HL-60 (cell line): ENCODE measurements at regions not wholly inside any gene's neighbourhood (a gene's known extent, or its start where the extent isn't known, plus 50 kb on each side); places are given as distances from the start of the nearest gene placed in this dataset.

Experiments
- DNase-seq, 2 experiments: peaks; one replicate each; pipeline ENCODE4 v3.0.0-alpha.2; 2010 to 2020; ENCODE audit warnings: low read depth in 1 of 2, low spot score in 1 of 2
- H3K27ac ChIP-seq: fragments of 250-450 bp; sonication (Bioruptor Pico); replicated peaks from 2 replicates; pipeline ENCODE4 v1.5.1; 2020; ENCODE audit warnings: mild to moderate bottlenecking, moderate library complexity
- H3K27me3 ChIP-seq: fragments of 250-450 bp; sonication (Bioruptor Pico); 2 replicates; pipeline ENCODE4 v1.5.1; 2021; ENCODE audit warnings: mild to moderate bottlenecking, moderate library complexity; ENCODE audit not compliant: insufficient read depth, poor library complexity, severe bottlenecking
- H3K4me3 ChIP-seq: replicated peaks from 2 replicates; pipeline ENCODE4 v1.5.1; 2011; ENCODE audit warnings: mild to moderate bottlenecking, control low read depth, low read length; ENCODE audit not compliant: insufficient read depth
- GABPA ChIP-seq: IDR thresholded peaks from 2 replicates; pipeline ENCODE4 v1.6.1; 2012; ENCODE audit warnings: low read depth
- POLR2AphosphoS5 ChIP-seq: IDR thresholded peaks from 2 replicates; pipeline ENCODE4 v1.6.1; 2012; ENCODE audit warnings: low read depth
- REST ChIP-seq: IDR thresholded peaks from 2 replicates; pipeline ENCODE4 v1.6.1; 2012; ENCODE audit warnings: low read depth; ENCODE audit not compliant: insufficient replicate concordance
- SPI1 ChIP-seq: IDR thresholded peaks from 2 replicates; pipeline ENCODE4 v1.6.1; 2012; ENCODE audit warnings: low read depth, mild to moderate bottlenecking, borderline replicate concordance
- TF ChIP-seq, protein P1 (sequence below): IDR thresholded peaks from one replicate; pipeline ENCODE4 v1.5.1; 2011; ENCODE audit warnings: low read length, control low read depth, inconsistent platforms; ENCODE audit not compliant: insufficient read depth

DNA sequence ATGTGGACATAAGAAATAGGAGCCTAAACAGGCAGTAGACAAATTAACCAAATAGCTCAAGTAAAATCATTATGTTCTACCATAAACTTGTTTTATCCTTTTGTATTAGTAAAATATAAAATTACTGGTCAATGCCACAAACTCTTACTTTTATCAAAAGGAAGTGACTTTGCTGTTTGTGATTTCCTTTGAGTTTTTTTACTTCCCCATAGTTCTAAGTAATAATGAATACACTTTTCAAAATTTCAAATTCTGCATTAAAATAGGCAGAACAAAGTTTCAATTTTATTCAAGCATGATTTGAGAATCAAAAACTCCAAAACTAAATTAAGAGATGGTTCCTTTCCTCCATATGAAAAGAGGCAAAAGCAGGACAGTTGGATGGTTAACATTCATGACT, 139.7 kb upstream of the ABCB5 start:
- no peak for DNase-seq
- no peak overlapping the region for H3K4me3 ChIP-seq
- no peaks in the 10 kb centered on the region for H3K27me3 ChIP-seq
- H3K27ac ChIP-seq, result no peak overlapping the region
- TF ChIP-seq REST, result no peak
- TF ChIP-seq SPI1, result peak; percentile 2; the same call in 1 of the 2 replicates

GRCh38 chr7:20477067-20477466, 138.4 kb upstream of the ABCB5 start:
- TF ChIP-seq GABPA (no peak), POLR2AphosphoS5 (no peak)
- no peaks in the 10 kb centered on the region for H3K27me3 ChIP-seq
- H3K4me3 ChIP-seq, result no peak overlapping the region
- DNase-seq, result no peak
- no peak overlapping the region for H3K27ac ChIP-seq

GRCh38 chr7:20479706-20480105, 135.8 kb upstream of the ABCB5 start:
- no peak overlapping the region for H3K4me3 ChIP-seq
- DNase-seq, result no peak
- TF ChIP-seq GABPA, result no peak
- TF ChIP-seq, protein P1, sequence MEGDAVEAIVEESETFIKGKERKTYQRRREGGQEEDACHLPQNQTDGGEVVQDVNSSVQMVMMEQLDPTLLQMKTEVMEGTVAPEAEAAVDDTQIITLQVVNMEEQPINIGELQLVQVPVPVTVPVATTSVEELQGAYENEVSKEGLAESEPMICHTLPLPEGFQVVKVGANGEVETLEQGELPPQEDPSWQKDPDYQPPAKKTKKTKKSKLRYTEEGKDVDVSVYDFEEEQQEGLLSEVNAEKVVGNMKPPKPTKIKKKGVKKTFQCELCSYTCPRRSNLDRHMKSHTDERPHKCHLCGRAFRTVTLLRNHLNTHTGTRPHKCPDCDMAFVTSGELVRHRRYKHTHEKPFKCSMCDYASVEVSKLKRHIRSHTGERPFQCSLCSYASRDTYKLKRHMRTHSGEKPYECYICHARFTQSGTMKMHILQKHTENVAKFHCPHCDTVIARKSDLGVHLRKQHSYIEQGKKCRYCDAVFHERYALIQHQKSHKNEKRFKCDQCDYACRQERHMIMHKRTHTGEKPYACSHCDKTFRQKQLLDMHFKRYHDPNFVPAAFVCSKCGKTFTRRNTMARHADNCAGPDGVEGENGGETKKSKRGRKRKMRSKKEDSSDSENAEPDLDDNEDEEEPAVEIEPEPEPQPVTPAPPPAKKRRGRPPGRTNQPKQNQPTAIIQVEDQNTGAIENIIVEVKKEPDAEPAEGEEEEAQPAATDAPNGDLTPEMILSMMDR, result no peak
- TF ChIP-seq REST, result no peak
- no peak for TF ChIP-seq SPI1
- TF ChIP-seq POLR2AphosphoS5, result no peak
- no peak overlapping the region for H3K27ac ChIP-seq
- no peaks in the 10 kb centered on the region for H3K27me3 ChIP-seq

DNA sequence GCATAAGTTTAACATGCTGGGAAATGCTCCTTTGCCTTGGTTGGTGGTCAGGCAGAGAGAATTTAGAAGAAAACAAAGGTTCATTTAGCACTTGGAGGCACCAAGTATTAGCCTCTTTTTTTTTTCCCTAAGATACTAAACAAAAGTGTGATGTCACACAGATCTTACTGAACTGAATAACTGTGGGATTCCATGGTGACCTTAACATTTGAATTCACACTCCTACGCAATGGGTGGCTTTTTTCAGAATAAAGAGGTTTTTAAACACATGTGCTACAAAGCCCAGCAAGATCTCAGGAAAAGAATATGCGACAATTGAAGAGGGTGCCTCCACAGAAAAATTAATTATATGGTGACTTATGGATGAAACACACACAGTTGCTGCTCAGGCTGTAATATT, 133.4 kb upstream of the ABCB5 start:
- no peak for DNase-seq

More for the DNA sequence above, 133.4 kb upstream of the ABCB5 start:
- H3K4me3 ChIP-seq, result no peak overlapping the region
- H3K27me3 ChIP-seq, result no peaks in the 10 kb centered on the region
- no peak overlapping the region for H3K27ac ChIP-seq
- TF ChIP-seq SPI1 (no peak), GABPA (no peak), REST (no peak)
- TF ChIP-seq, protein P1, result no peak
